ENCODE measurements at regions not wholly inside any gene's neighbourhood (a gene's known extent, or its start where the extent isn't known, plus 50 kb on each side); places are given as distances from the start of the nearest gene placed in this dataset.
"Not testable (repeated sequence)": the region's sequence is repeated elsewhere in the genome, so short reads cannot be mapped to it uniquely, and the experiment has no call there.

DNA sequence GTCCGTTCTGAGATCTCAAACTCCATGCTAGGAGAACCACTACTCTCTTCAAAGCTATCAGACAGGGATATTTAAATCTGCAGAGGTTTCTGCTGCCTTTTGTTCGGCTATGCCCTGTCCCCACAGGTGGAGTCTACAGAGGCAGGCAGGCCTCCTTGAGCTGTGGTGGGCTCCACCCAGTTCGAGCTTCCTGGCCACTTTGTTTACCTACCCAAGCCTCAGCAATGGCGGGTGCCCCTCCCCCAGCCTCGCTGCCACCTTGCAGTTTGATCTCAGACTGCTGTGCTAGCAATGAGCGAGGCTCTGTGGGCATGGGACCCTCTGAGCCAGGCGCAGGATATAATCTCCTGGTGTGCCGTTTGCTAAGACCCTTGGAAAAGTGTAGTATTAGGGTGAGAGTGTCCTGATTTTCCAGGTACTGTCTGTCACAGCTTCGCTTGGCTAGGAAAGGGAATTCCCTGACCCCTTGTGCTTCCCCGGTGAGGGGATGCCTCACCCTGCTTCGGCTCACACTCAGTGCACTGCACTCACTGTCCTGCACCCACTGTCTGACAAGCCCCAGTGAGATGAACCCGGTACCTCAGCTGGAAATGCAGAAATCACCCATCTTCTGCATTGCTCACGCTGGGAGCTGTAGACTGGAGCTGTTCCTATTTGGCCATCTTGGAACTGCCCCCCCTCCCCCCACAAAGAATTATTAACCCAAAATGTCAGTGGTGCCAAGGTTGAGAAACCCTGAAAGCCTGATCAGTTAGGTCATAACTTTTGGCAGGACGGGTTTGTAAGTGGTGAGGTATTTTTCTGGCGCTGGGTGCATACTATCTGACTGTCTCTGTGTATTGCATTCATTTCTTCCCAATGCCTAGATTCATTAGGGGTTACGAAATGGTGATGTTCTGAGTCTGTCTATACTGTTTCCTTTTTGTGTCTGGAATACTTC lies 181.4 kb downstream of the TEX29 start:
- DNase-seq (ENCODE audit: low read depth in 3 of 3) = not testable (repeated sequence)

DNA sequence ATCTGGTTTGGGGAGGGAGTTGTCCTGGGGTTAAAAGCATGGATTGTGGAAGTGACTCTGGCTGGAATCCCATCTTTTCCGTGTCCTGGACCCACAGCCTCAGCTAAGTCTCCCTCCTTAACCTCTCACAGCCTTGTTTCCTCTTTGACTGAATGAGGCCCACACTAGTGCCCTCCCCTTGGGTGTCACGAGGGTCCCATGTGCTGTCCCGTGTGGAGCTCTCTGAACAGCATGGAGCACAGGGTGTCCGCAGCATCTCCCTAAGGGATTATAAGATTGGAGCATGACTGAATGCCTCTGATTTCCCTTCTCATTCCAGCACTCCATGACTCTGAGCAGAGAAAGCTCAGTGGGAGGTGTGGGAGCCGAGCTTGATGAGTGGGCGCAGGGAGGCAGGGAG lies 182.5 kb downstream of the TEX29 start:
- no peak for DNase-seq (ENCODE audit: low read depth in 3 of 3)

DNA sequence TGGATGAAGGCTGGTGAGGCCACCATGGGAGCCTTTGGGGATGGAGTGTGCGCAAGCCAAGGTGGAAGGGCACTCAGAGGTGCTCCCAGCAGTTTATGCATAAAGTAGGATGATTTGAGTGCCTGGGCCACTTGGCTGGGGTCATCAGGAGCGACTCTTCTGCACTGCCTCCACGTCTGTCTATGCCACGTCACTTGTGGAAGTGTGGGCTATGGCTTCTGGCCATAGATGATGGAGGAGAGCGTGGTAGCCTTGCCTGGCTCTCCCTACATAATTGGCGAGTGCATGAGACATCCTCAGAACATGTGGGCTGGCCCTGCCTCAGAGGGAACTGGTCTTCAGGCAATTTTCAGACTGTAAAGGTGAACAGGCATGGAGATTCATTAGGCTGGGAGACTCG lies 182.9 kb downstream of the TEX29 start:
- no peak for DNase-seq (ENCODE audit: low read depth in 3 of 3)

DNA sequence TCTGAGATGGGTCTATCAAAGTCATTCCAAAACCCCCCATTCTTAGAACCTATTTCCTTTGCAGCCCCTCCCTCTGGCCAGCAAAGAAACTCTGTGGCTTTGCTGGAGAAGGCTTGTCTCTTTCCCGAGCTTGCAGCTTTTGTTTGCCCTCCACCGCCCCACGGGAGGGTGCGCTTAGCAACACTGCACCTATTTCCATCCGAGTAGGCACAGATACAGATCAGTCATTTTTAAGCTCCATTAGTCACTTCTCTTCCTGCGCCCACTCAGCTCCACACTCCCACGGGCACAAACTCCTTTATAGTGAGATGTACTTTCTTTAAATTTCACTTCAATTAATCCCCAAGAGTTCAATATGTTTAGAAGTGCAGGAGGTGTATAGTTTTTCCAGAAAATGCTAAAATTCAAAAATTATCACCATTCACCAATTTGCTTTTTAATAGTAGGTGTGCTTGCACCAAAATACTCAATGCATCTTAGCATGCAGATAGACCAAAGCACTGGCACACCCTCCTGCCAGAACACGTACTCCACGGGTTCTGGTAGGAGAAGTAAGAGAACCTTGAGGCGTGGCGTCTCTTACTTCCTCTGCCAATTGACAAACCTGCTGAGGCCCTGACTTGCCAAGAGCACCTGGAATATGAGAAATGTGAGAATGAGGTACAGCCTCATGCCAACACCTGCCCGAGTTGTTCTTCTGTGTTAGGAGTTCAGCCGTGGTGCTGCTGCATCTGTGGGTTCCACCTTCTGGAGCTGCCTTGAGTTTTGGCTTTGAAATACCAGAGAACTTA lies 183.7 kb downstream of the TEX29 start:
- DNase-seq (ENCODE audit: low read depth in 3 of 3) = no peak

DNA sequence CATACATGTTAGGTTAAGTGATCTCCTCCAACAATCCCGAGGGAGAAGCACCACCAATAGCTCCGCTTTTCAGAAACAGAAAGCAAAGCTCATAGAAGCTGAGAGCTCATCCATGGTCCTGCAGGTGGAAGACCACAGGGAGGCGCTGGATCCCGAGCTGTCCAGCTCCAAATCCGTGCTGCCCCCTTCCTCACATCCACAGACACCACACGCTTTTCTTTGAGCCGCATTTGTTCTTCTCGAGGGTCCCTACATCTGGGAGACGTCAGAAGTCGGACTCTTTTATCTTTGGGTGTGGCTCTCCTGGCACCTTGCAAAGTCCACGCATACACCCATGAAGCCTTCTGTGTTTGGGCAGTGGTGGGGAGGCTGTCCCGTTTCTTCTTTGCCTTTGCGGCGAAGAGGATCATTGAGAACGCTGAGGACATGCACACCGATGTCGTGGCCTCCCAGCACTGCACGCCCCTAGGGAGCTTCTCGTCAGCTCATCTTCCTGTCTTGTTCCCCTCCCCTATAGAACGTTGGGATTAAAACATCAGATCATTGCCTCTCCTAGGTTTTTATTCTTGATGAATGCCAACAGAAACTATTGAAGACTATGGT lies 184.8 kb downstream of the TEX29 start:
- DNase-seq (ENCODE audit: low read depth in 3 of 3) = no peak

GRCh38 chr13:111506125-111506524 lies 185.7 kb downstream of the TEX29 start:
- no peak for DNase-seq (ENCODE audit: low read depth in 3 of 3)

- DNase-seq (ENCODE audit: low read depth in 3 of 3) = no peak
Observed at GRCh38 chr13:111506621-111507020, 186.2 kb downstream of the TEX29 start.

- no peak for DNase-seq (ENCODE audit: low read depth in 3 of 3)
Observed at GRCh38 chr13:111508164-111508870, 187.9 kb downstream of the TEX29 start.

DNA sequence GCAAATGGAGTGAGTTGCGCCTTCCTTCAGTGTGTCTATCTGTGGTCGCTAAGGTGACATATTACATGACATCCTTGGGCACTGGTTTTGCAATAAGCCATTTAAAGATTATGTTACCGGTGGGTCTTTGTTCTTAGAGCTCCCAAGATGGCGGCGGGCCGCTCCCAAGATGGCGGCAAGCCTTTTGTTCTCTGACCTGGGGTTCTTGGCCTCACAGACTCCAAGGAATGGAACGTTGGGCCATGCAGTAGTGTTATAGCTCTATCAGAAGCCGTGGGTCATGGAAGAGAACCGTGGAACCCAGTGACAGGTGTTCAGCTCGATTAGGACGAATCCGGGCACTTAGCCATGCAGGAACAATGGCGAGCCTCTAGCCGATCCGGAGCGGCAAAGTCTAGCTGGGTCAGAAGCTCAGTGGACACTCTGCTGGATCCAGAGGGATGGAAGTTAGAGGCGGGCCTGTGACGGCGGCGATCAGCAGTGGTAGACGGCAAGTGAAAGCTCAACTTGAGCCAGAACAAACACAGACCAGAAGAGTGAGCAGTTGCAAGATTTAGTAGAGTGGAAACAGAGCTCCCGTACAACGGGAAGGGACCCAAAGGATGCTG lies 188.6 kb downstream of the TEX29 start:
- no peak for DNase-seq (ENCODE audit: low read depth in 3 of 3)

GRCh38 chr13:111510502-111511218 lies 190.2 kb downstream of the TEX29 start:
- no peak for DNase-seq (ENCODE audit: low read depth in 3 of 3)

- no peak for DNase-seq (ENCODE audit: low read depth in 3 of 3)
Observed at GRCh38 chr13:111511219-111511732, 190.8 kb downstream of the TEX29 start.

- no peak for DNase-seq (ENCODE audit: low read depth in 3 of 3)
Observed at GRCh38 chr13:111511805-111512504, 191.5 kb downstream of the TEX29 start.

- no peak for DNase-seq (ENCODE audit: low read depth in 3 of 3)
Observed at GRCh38 chr13:111512707-111513106, 192.3 kb downstream of the TEX29 start.

GRCh38 chr13:111513766-111514609 lies 193.5 kb downstream of the TEX29 start:
- DNase-seq (ENCODE audit: low read depth in 3 of 3) = no peak

GRCh38 chr13:111514610-111515306 lies 194.3 kb downstream of the TEX29 start:
- no peak for DNase-seq (ENCODE audit: low read depth in 3 of 3)

- DNase-seq (ENCODE audit: low read depth in 3 of 3) = no peak
Observed at GRCh38 chr13:111515307-111515617, 194.8 kb downstream of the TEX29 start.

GRCh38 chr13:111515635-111516034 lies 195.2 kb downstream of the TEX29 start:
- no peak for DNase-seq (ENCODE audit: low read depth in 3 of 3)

All from stimulated activated CD4-positive, alpha-beta T cell treated with anti-CD3 and anti-CD28 coated beads, TNF-alpha, amount 100 ng/mL, for 4 hours (primary cell).